ENCODE measurements at regions not wholly inside any gene's neighbourhood (a gene's known extent, or its start where the extent isn't known, plus 50 kb on each side); places are given as distances from the start of the nearest gene placed in this dataset.
A peak's percentile ranks its signal among the peaks of the same experiment; 100 is the strongest.

GRCh38 chr20:40244286-40244685, 444.8 kb downstream of the MAFB start:
- ATAC-seq (ENCODE audit: low FRiP score), result no peak
- TF ChIP-seq CTCF (IDR thresholded peaks at IDR 0.05), result no peak

GRCh38 chr20:40241596-40242343, 447.3 kb downstream of the MAFB start:
- no peak for TF ChIP-seq CTCF (IDR thresholded peaks at IDR 0.05)
- ATAC-seq (ENCODE audit: low FRiP score) (no peak), DNase-seq (ENCODE audit: low spot score) (no peak)

More at GRCh38 chr20:40244286-40244685, 444.8 kb downstream of the MAFB start:
- no peak for DNase-seq (ENCODE audit: low spot score)

- DNase-seq (ENCODE audit: low spot score), result no peak
These were observed 450.5 kb downstream of the MAFB start for GRCh38 chr20:40238511-40238910.

GRCh38 chr20:40234593-40234992, 454.4 kb downstream of the MAFB start:
- no peak for TF ChIP-seq CTCF (IDR thresholded peaks at IDR 0.05)

More at GRCh38 chr20:40238511-40238910, 450.5 kb downstream of the MAFB start:
- no peak for TF ChIP-seq CTCF (IDR thresholded peaks at IDR 0.05)
- ATAC-seq (ENCODE audit: low FRiP score), result no peak

GRCh38 chr20:40233406-40233805, 455.6 kb downstream of the MAFB start:
- DNase-seq (ENCODE audit: low spot score), result no peak
- TF ChIP-seq CTCF (IDR thresholded peaks at IDR 0.05), result no peak

More at GRCh38 chr20:40234593-40234992, 454.4 kb downstream of the MAFB start:
- no peak for DNase-seq (ENCODE audit: low spot score)
- no peak for ATAC-seq (ENCODE audit: low FRiP score)

GRCh38 chr20:40232756-40233155, 456.3 kb downstream of the MAFB start:
- ATAC-seq (ENCODE audit: low FRiP score), result no peak
- no peak for DNase-seq (ENCODE audit: low spot score)
- no peak for TF ChIP-seq CTCF (IDR thresholded peaks at IDR 0.05)

More at GRCh38 chr20:40233406-40233805, 455.6 kb downstream of the MAFB start:
- peak; percentile 23 for ATAC-seq (ENCODE audit: low FRiP score)

GRCh38 chr20:40232273-40232672, 456.8 kb downstream of the MAFB start:
- ATAC-seq (ENCODE audit: low FRiP score) (no peak), DNase-seq (ENCODE audit: low spot score) (no peak)
- no peak for TF ChIP-seq CTCF (IDR thresholded peaks at IDR 0.05)

Measured in omental fat pad (tissue), 3 donors.